NCI-H1048 (cell line): ENCODE measurements at regions not wholly inside any gene's neighbourhood (a gene's known extent, or its start where the extent isn't known, plus 50 kb on each side); places are given as distances from the start of the nearest gene placed in this dataset.
A peak's percentile ranks its signal among the peaks of the same experiment; 100 is the strongest.

Experiments used
- DNase-seq: peaks from one replicate; lab custom pipeline; 2025; lab: John Stamatoyannopoulos, UW

DNA sequence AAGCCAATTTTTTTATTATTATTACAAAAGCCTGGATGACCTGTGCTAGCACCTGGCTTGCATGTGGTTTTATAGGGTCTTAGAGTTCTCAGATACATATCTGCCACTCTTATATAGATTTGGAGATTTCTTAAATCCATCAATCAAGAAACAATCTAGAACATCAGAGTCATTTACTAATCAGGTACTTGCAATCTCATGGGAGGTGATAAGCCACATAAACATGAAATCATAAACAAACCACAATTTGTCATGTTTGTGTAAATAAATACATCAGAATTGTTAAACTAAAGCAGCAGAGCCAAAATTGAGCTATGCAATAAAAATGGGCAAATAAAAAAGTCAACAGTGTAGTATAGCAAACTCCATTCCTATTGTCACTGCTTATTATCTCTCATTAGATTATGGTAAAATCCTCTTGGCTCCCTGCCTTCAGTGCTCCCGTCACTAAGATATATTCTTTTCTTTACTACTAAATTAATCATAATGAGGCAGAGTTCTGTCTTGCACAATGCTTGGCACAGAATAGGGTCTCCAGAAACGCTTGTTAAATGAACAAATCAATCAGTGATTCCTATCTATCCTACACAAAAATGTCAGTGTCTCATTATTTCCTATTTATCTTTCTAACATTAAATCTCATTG, 108.7 kb upstream of the TTC29 start:
- DNase-seq = no peak

DNA sequence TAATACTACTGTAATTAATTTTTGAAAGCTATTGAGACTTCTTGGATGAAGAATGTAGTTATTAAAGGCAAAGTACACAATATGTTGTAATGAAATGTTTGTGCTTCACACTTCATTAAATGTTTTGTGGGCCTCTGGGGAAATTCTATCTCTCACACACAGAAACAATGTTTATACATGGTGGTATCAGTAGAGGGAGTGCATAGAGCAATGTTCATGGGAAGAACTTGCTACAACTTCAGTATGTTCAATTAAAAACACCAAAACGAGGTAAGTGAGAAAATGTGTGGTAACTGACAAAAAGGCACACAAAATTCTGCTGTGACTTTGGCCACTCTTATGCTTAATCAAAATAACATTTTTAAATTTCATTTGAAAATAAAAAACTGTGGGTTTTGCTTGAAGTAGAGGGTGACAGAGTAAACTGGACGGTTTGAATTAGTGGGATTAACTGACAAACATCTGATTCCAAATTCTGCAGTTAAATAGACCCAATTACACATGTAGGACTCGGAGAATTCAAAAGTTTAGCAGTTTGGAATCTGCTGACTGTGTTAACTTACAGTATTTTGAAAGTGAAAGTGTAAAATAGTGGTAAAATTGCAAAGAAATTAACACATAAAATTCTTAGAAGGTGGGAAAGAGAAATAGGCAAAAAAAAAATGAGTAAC, 111.4 kb upstream of the TTC29 start:
- no peak for DNase-seq

DNA sequence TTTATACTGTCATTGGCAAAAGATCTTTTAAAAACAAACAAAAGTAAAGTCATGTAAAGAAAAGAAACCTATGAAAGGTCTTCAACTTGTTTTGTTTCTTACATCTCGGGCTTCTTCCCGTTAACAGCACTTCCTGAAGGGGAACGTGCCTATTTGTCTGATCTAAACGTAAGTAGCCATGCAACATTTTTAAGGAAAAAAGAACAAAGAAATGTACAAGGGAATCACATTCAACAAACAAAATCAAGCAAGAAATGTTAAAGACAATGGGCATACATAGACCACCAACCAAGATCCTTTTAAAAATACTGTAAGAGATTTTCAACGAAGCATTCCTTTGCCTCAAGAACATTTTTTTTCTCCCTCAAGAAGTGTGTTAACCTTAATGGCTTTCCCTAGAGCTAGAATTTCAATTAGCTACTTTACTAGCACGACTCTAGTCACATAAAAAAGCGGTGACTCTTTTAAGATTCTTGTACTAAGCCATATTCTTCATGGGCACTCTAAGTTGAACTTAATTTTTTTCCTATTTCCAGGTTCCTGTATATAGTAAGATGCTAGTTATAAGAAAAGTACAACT, 112.0 kb upstream of the TTC29 start:
- DNase-seq = no peak

DNA sequence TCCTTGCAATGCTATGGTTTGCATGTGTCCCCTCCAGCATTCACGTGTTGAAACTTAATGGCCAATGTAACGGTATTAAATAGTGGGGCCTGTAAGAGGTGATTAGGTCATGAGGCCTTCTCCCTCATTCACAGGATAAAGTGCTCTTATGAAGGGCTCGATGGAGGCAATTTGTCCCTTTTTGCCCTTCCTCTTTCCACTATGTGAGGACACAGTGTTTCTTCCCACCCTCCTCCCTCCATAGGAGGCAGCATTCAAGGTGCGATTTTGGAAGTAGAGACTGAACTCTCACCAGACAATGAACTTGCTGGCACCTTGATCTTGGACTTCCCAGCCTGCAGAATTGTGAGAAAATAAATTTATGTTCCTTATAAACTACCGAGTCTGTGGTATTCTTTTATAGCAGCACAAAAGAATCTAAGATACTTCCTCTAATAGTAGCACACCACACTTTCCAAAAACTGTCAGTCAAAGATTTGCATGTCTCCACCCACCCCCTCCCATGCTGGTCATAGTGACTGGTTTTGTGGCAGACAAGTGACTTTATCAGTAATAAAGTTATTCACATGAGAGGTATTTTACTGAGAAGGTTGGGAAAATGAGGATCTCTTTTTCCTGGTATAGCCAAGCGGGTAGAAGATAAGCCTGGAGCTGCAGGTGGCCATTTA, 113.5 kb upstream of the TTC29 start:
- no peak for DNase-seq

DNA sequence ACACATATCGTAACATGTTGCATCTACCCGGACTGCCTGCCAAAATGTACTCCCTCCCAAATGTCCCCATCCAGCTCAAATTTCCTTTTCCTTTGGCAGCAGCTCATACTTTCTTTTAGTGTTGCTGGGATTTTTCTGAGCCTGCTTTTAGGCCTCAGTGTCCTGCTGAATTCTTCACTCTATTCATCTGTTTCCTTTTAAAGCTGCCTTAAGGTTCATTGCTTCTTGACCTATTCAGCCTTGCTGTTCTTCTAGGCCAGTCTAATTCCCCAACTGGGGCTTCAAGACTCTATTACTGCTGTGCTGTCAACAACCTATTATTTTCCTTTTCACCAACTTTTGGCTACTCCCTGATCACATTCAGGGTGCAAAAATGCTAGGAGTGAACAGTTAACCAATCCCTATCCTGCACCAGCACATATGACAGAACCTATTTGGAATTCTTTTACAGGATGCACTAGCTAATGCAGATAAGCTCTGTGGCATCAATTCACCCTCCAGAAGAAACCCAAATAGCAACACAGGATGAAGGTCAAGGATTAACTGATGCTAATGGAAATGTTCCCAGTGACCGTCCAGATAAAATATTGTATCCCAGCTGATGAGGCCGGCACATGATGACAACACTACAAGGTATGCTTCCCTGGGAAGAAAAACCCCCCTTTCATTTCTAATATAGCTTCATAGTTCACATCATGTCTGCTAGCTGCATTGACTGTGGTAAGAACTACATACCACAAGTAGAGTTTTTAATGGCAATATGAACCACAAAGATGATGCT, 114.7 kb upstream of the TTC29 start:
- DNase-seq = no peak

DNA sequence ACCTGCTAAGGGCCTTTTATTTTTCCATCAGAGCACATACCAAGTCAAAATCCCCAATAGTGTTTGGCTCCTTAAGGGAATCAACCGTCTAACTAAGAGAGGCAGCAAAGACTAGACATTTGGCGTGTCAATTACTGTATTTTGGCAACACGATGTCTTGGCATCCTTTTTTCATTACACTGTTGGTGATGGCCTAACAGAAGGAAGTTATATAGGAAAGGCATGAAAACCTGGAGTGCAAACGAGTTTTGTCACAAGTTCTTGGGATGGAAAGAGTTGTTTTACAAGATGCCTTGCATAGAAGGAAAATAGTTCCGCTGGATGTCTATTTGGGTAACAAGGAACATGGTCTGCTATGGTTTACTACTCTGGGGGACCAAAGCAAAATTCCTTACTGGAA, 119.2 kb upstream of the TTC29 start:
- no peak for DNase-seq

DNA sequence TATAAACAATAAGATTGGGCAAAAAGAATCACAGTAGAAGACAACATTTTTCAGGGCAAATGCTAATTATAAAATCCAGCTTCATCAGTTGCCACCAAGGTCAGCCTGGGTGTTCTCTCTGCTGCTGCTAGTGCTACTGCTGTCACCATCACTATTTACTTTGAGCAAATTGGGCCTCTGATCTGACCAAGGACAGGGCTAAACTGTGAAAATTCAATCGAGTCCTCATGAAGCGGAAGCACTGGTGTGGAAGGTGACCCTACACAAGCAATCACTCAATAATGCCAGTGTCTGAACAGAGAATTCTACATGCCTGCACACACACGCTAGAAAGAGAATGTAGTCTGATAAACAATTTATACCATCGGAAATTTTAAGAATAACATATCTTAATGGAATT, 122.9 kb upstream of the TTC29 start:
- DNase-seq = no peak

DNA sequence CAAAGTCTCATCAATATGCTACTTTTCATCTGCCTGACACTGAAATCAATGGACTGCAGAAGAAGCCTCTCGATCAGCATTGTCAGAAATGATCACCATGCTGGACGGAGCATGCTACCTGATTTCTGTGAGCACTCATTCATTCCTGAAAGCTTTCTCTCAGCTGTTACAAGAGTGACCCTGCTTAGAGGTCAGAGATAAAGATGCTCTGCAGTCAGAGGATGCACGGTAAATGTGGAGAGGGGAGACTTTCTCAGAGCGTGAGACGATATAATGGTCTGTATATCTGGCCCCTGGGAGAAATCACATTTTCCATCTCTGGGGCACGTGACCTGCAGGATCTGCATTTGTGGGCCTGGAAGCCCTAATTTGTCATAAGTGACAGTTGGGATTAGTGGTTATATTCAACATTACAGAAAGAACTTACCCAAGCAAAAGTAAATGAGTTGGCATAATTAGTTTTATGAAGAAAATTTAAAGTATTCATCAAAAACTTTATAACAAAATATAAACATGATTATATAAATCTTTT, 125.6 kb upstream of the TTC29 start:
- DNase-seq = no peak

DNA sequence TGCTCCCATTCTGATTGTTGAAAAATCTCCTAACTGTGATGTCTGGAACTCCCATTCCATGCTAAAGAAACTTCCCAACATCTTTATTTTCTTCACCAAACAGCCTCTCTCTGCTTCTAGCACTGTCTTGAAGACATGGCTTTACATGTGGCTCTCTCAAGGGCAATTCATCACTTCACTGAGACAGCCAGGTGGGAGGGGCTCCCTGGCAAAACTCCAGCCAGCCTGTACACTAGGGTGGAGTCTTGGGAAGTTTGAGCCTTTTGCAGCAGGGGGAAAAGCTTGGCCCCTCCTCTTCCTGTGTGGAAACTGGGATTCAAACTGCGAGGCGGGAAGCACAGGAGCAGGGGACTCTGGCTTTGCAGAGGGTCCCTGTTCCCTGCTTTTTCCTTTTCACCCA, 130.5 kb upstream of the TTC29 start:
- DNase-seq = no peak

DNA sequence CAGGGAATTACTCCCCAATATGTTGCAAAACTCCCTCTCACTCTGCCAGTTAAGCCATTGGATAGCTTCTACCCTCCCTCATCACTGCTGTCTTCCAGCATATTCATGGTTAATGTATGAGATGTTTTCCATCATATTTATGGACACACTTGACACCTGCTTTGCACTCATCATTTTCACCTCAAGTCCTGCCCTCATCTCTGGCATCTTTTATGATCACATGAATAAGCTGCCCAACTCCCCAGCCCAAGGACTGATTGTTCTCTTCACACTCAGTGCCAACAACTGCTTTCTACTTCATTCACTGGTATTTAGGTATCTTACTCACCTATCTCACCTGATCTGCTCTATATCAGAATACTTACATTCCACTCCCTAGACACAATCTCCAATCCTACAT, 131.1 kb upstream of the TTC29 start:
- DNase-seq = no peak

DNA sequence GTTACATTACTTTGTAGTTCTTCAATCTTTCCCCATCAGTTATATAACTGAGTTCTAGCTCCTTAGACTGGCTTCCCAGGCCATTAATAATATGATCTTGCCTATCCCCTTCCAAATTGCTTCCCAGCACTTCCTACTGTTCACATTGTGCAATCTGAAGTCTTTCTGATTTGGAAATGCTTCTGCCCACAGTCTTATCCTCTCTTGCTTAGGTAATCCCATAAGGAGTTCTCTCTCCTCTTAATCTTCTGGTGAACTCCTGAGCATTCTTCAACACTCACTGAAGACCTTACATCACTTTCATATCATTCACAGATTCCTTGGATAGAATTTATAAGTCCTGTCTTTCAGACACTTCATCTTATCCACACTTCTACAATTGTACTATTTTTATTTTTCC, 132.7 kb upstream of the TTC29 start:
- no peak for DNase-seq

DNA sequence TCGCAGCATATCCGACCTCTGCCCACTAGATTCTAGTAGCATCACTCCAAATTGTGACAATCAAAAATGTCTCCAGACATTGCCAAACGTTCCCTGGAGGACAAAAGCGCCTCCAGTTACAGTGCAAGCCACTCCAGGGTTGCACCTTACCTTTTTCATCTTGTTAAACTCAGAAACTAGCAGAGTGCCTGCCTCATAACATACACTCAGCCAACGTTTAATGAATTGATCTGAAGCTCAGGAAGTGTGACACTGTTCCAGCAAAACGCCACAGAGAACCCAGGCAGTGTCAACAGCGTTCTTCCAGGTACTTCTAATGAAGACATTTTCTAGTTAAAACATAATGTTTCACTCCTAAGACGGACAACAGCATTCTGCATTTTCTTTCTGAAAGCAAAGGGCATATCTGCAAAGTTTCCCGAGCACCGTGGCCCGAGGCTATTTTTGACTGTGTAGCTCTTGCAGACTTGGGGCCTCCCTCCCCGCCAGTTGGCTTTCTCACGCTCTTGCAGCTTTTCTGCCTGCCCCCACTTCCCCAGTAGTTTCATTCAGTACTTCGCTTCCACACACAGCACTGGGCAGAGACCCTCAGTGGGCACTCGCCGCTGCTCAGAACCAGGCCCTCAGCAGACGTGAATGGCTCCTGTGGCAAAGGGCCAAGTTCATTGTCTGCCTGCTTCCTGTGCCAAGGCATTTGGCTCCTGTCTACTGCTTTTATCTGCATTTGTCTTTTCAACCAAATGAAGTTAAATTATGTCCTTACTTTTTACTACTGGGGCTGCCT, 133.4 kb upstream of the TTC29 start:
- no peak for DNase-seq

DNA sequence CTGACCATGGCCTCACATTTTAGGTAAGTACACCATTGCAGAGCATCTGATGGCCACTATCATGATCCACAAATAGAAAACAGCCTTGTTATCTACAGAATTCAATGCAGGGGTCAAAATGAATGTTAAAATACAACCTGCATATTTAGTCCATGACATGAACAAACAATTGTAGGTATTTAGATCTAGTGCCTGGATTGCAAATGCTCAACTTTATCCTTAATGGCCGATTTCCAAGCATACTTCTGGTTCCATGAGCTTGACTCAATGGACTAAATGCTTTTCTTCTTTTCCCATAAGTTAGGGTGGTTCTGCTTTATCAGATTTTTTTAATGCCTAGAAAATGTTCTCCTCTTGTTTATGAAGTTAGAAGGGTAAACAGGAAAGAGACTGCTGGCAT, 139.2 kb upstream of the TTC29 start:
- DNase-seq = no peak

DNA sequence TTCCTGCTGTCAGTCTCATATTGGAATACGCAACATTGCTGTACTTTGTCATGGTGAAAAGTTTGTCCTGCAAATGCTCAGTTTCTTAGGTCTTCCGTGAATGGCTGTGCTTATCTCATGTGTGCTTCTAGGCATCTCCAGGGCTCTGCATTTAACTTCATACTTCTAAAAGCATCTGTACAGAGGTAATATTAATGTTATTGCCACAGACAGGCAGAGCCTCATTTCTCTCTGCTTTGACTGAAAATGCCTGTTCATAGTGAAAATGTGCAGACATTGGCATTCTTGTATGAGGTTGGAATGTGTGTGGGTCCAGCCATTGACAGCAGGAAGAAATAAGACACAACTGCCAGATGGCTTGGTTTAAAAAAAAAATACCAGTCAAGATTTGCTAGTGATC, 140.1 kb upstream of the TTC29 start:
- DNase-seq = no peak

DNA sequence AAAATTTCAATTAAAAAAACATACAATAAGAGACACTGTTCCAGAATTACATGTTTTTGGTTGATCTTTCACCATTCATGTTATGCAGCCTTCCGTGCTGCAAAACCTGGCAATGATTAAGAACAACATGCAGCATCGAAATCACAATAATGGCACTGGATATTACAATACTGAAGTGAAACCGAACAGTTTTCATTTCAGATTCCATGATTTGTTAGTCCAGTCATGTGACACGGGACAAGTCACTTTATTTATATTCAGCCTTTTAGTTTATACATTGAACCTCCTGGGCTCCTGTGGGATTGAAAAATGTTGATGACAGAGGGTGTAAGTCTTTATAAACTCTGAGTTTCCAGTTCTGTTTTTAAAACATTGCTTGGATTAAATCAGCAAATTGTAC, 142.5 kb upstream of the TTC29 start:
- DNase-seq = no peak

DNA sequence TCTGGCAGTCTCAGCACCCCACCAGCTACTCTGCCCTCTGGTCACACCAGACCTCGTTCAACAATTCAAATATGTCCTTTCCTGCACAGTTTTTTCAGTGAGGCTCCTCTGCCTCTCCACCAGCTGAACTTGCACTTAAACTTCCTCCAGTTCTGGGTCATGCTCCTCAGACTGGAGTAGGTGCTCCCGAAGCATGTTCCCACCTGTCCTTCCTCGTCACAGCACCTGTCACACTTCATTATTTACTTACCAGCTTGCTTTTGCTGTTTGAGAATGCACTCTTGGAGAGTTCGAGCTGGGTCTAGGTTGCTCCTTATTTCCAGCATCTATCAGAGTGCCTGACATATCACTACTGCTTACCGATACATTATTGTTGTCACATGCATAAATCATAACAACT, 144.8 kb upstream of the TTC29 start:
- no peak for DNase-seq

DNA sequence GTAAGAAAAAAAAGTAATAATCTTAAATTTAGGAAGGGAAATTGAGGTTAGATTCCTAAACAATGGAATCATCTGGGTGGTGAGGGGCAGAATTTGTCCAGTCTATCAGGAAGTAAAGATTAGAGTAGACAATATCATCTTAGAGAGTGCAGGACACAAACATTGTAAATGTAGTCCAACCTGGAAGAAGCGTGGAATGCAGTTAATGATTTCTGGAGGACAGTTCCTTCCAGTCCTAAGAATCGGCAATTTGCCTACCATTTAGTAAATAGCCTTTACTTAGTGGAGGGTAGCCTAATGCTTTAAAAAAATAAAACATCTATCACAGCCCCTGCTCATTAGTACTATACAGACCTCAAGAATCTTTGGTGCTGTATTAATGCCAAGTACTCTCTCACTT, 147.5 kb upstream of the TTC29 start:
- DNase-seq = no peak

DNA sequence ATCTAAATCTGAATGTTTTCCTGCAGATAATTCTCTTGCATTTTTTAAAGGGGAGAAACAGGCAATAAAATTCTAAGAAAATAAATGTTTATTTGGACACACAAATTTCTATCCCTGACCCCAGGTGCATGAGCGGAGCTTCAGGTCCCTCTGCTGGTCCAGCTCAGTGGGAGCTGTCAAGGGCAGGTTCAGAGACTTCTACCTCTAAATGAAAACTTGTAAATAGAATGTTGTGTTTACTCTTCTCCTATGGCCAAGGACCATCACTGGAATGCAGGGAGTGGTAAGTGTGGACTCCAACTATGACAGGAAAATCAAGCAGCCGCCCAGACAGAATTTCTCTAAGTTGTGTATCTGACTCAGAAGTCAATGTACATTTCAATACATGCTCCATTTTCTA, 148.6 kb upstream of the TTC29 start:
- no peak for DNase-seq

DNA sequence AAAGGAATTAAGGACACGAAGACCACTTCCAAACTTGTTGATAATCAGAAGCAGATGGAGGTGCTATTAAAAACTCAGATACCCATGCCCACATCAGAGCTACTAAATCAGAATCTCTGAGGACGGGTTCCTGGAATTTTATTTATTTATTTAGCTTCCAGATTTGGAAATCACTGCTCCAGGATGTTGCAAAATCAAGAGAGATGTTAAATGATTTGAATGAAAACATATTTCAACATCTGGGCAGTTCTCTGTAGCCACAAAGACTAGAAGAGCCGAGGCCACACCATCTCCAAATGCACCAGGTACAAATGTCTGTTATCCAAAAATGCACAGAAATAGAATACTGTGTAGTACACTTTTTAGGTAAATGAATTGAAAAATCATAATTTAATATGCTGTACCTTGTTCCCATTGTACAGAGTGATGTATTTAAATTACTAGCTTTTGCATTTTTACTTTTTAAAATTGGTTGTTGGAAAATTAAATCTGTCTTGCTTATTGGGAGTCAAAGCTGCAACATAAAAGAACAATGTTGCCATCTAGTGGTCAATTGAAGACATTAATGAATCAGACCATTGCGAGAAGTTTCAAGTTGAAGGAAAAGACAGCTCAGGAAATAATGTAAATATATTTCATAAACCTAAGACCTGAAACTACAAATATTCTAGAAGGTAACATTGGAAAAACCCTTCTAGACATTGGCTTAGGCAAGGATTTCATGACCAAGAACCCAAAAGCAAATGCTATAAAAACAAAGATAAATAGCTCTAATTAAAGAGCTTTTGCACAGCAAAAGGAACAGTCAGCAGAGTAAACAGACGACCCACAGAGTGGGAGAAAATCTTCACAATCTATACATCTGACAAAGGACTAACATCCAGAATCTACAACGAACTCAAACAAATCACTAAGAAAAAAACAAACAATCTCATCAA, 151.3 kb upstream of the TTC29 start:
- DNase-seq = peak; percentile 32

DNA sequence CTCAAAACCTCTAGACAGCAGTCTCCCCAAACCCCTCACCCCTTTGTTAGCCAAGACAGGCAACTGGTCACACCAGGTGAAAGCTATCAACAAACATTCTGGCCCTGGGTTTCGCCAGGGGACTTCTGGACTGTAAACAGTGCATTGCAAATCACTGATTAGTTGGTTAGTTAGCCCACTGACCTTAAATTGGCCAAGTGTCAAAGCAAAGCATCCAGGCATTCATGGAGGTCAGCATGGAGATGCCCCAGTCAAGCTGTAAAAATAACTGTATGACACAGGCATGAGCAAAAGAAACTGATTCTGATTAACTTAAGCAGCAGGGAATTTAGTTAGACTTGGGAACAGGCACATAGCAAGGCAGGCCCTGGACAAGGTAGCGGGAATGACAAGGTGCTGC, 156.0 kb upstream of the TTC29 start:
- no peak for DNase-seq
